ENCODE measurements at regions not wholly inside any gene's neighbourhood (a gene's known extent, or its start where the extent isn't known, plus 50 kb on each side); places are given as distances from the start of the nearest gene placed in this dataset.

DNA sequence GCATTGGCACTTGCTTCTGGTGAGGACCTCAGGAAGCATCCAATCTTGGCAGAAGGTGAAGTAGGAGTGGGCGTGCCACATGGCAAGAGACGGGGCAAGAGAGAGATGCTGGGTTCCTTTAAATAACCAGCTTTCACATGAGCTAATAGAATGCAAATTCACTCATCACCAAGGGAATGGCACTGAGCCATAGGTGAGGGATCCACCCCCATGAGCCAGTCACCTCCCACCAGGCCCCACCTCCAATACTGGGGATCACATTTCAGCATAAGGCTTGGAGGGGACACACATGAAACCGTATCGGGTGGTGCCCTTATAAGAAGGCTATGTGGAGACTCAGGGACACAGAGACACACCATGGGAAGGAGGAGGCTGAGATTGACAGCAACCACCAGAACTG lies 140.0 kb upstream of the MSX1 start:
- Mint-ChIP-seq H3K27ac (ENCODE audit: low read depth, unreplicated experiment) (no peak overlapping the region), H3K36me3 (ENCODE audit: insufficient read depth, unreplicated experiment) (peaks cover 11% of the 10 kb centered on the region), H3K27me3 (ENCODE audit: insufficient read depth, unreplicated experiment) (no peaks in the 10 kb centered on the region), H3K4me3 (ENCODE audit: unreplicated experiment) (no peak overlapping the region), H3K9me3 (ENCODE audit: unreplicated experiment) (no peaks in the 10 kb centered on the region), H3K4me1 (ENCODE audit: insufficient read depth, unreplicated experiment) (no peaks in the 10 kb centered on the region)
- intact Hi-C loops (cut with micrococcal nuclease) = no loop called here
- no peak for DNase-seq (ENCODE audit: unreplicated experiment)
- ChIA-PET POLR2A (no interaction called here), CTCF (no interaction called here)
- no TSS peak for BruUV-seq (replicated peaks)
- TF ChIP-seq CTCF (IDR thresholded peaks at IDR 0.05; ENCODE audit: unreplicated experiment) = no peak

- no TSS peak for BruUV-seq (replicated peaks)
- H3K9me3 Mint-ChIP-seq (ENCODE audit: unreplicated experiment) = no peaks in the 10 kb centered on the region
- no peak overlapping the region for H3K4me3 Mint-ChIP-seq (ENCODE audit: unreplicated experiment)
- peaks cover 11% of the 10 kb centered on the region for H3K36me3 Mint-ChIP-seq (ENCODE audit: insufficient read depth, unreplicated experiment)
- DNase-seq (ENCODE audit: unreplicated experiment) = no peak
- no peak overlapping the region for H3K27ac Mint-ChIP-seq (ENCODE audit: low read depth, unreplicated experiment)
- no peaks in the 10 kb centered on the region for H3K4me1 Mint-ChIP-seq (ENCODE audit: insufficient read depth, unreplicated experiment)
- TF ChIP-seq CTCF (IDR thresholded peaks at IDR 0.05; ENCODE audit: unreplicated experiment) = no peak
- CTCF ChIA-PET = interaction anchor here (0.5 kb wide), 1 partner anchor 1281 kb away, joined by 3 read pairs; no protein-coding TSS in a partner anchor
- POLR2A ChIA-PET = no interaction called here
- no peaks in the 10 kb centered on the region for H3K27me3 Mint-ChIP-seq (ENCODE audit: insufficient read depth, unreplicated experiment)
- intact Hi-C loops (cut with micrococcal nuclease) = no loop called here
Measured at GRCh38 chr4:4717692-4718091, 141.8 kb upstream of the MSX1 start.

DNA sequence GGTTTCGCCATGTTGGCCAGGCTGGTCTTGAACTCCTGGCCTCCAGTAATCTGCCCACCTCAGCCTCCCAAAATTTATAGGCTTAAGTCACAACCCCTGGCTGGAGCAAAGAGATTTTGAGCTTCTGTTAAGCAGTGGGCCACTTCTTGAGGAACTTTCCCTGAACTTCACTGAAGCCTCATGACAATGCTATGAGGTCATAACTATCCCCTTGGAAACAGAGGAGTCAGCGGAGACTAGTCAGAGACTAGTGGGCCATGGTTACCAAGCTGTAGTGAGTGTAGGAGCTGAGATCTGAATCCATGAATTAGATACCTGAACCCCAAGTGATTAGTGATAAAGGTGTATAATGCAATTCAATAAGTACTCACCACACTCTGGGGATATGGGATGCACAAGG lies 145.1 kb upstream of the MSX1 start:
- Mint-ChIP-seq H3K4me1 (ENCODE audit: insufficient read depth, unreplicated experiment) (no peaks in the 10 kb centered on the region), H3K36me3 (ENCODE audit: insufficient read depth, unreplicated experiment) (peaks cover 11% of the 10 kb centered on the region), H3K9me3 (ENCODE audit: unreplicated experiment) (no peaks in the 10 kb centered on the region), H3K27ac (ENCODE audit: low read depth, unreplicated experiment) (no peak overlapping the region), H3K4me3 (ENCODE audit: unreplicated experiment) (no peak overlapping the region), H3K27me3 (ENCODE audit: insufficient read depth, unreplicated experiment) (no peaks in the 10 kb centered on the region)
- TF ChIP-seq CTCF (IDR thresholded peaks at IDR 0.05; ENCODE audit: unreplicated experiment) = no peak
- no peak for DNase-seq (ENCODE audit: unreplicated experiment)
- ChIA-PET CTCF (interaction anchor here (0.7 kb wide), 1 partner anchor 41 kb away, joined by 3 read pairs; no protein-coding TSS in a partner anchor), POLR2A (no interaction called here)
- intact Hi-C loops (cut with micrococcal nuclease) = no loop called here
- BruUV-seq (replicated peaks) = no TSS peak

GRCh38 chr4:4712800-4713528 lies 146.5 kb upstream of the MSX1 start:
- no peaks in the 10 kb centered on the region for H3K27me3 Mint-ChIP-seq (ENCODE audit: insufficient read depth, unreplicated experiment)
- peaks cover 13% of the 10 kb centered on the region for H3K36me3 Mint-ChIP-seq (ENCODE audit: insufficient read depth, unreplicated experiment)
- ChIA-PET POLR2A (no interaction called here), CTCF (no interaction called here)
- no peak overlapping the region for H3K4me3 Mint-ChIP-seq (ENCODE audit: unreplicated experiment)
- DNase-seq (ENCODE audit: unreplicated experiment) = no peak
- TF ChIP-seq CTCF (IDR thresholded peaks at IDR 0.05; ENCODE audit: unreplicated experiment) = no peak
- intact Hi-C loops (cut with micrococcal nuclease) = no loop called here
- BruUV-seq (replicated peaks) = no TSS peak
- peaks cover 8% of the 10 kb centered on the region for H3K9me3 Mint-ChIP-seq (ENCODE audit: unreplicated experiment)
- H3K4me1 Mint-ChIP-seq (ENCODE audit: insufficient read depth, unreplicated experiment) = no peaks in the 10 kb centered on the region
- no peak overlapping the region for H3K27ac Mint-ChIP-seq (ENCODE audit: low read depth, unreplicated experiment)

Data from MCF 10A (cell line).